ENCODE measurements at regions not wholly inside any gene's neighbourhood (a gene's known extent, or its start where the extent isn't known, plus 50 kb on each side); places are given as distances from the start of the nearest gene placed in this dataset.

- H3K36me3 ChIP-seq (ENCODE audit: control insufficient read depth, insufficient read depth, low read length): no peaks in the 10 kb centered on the region
- no peak overlapping the region for H2AFZ ChIP-seq (replicated peaks; ENCODE audit: low read length, poor library complexity)
- in situ Hi-C loops (cut with MboI; ENCODE audit: low sequenced_read_pairs) (no loop called here), dilution Hi-C loops (cut with HindIII; ENCODE audit: low sequenced_read_pairs, unreplicated experiment) (no loop called here), intact Hi-C loops (cut with micrococcal nuclease) (no loop called here)
- ChIA-PET CTCF (no interaction called here), POLR2A (ENCODE audit: unreplicated experiment) (no interaction called here)
- H3K56ac ChIP-seq (ENCODE audit: extremely low read depth, insufficient read depth, low read length): no peak overlapping the region
- H3K27me3 ChIP-seq (ENCODE audit: control insufficient read depth, insufficient read depth, low read length): no peaks in the 10 kb centered on the region
- H2AK9ac ChIP-seq (replicated peaks; ENCODE audit: low read depth, low read length, poor library complexity): no peak overlapping the region
- no peak overlapping the region for H2BK20ac ChIP-seq (ENCODE audit: low read depth, low read length)
- no peak overlapping the region for H3K4ac ChIP-seq (ENCODE audit: low read depth, low read length)
- no peaks in the 10 kb centered on the region for H3K9me1 ChIP-seq (ENCODE audit: insufficient read depth, low read length)
- DNase-seq: no peak
- H3K9ac ChIP-seq (ENCODE audit: low read depth, low read length): no peak overlapping the region
- TF ChIP-seq NFE2L2 (IDR thresholded peaks at IDR 0.05; ENCODE audit: low read depth, low read length) (no peak), ELK1 (IDR thresholded peaks at IDR 0.05; ENCODE audit: borderline replicate concordance, low read depth, low read length) (no peak), USF2 (IDR thresholded peaks at IDR 0.05; ENCODE audit: low read depth, low read length) (no peak), CEBPB (IDR thresholded peaks at IDR 0.05; ENCODE audit: low read depth, low read length) (no peak), POLR2A (IDR thresholded peaks at IDR 0.05; ENCODE audit: low read depth, low read length) (no peak), RCOR1 (IDR thresholded peaks at IDR 0.05; ENCODE audit: insufficient replicate concordance, low read length) (no peak), SMC3 (IDR thresholded peaks at IDR 0.05; ENCODE audit: low read depth, low read length) (no peak), FOS (IDR thresholded peaks at IDR 0.05; ENCODE audit: low read depth, low read length) (no peak), MXI1 (IDR thresholded peaks at IDR 0.05; ENCODE audit: borderline replicate concordance, low read depth, low read length) (no peak), MAFK (IDR thresholded peaks at IDR 0.05; ENCODE audit: low read depth, low read length) (no peak), MAZ (IDR thresholded peaks at IDR 0.05; ENCODE audit: borderline replicate concordance, low read depth, low read length) (no peak), BHLHE40 (IDR thresholded peaks at IDR 0.05; ENCODE audit: low read depth, low read length) (no peak), CTCF (conservative IDR thresholded peaks at IDR 0.05; ENCODE audit: low read depth, low read length) (no peak), RAD21 (IDR thresholded peaks at IDR 0.05; ENCODE audit: low read length) (no peak), RFX5 (IDR thresholded peaks at IDR 0.05; ENCODE audit: low read depth, low read length) (no peak), CHD1 (IDR thresholded peaks at IDR 0.05; ENCODE audit: low read depth, low read length) (no peak)
- no peak overlapping the region for H2BK15ac ChIP-seq (ENCODE audit: low read depth, low read length)
- BruUV-seq (replicated peaks): no TSS peak
- peaks cover 8% of the 10 kb centered on the region for H3K9me3 ChIP-seq (ENCODE audit: control insufficient read depth, insufficient read depth, low read length)
- H2BK5ac ChIP-seq (ENCODE audit: low read depth, low read length, poor library complexity, severe bottlenecking): no peak overlapping the region
- no peak for ATAC-seq (ENCODE audit: low read depth)
- H3K14ac ChIP-seq (replicated peaks; ENCODE audit: low read depth, low read length): no peak overlapping the region
- no peaks in the 10 kb centered on the region for H4K20me1 ChIP-seq (ENCODE audit: insufficient read depth, low read length)
- H2AK5ac ChIP-seq (ENCODE audit: low read depth, low read length): no peak overlapping the region
- H3K23ac ChIP-seq (ENCODE audit: low read depth, low read length): no peak overlapping the region
- no peak overlapping the region for H3K27ac ChIP-seq (ENCODE audit: insufficient read depth, low read length)
- H4K8ac ChIP-seq (ENCODE audit: low read depth in 2 of 2, low read length in 2 of 2): no peak overlapping the region
- no peaks in the 10 kb centered on the region for H3K4me1 ChIP-seq (ENCODE audit: control insufficient read depth, insufficient read depth, low read length)
- H3K18ac ChIP-seq (ENCODE audit: low read depth, low read length): no peak overlapping the region
- no peak overlapping the region for H3K4me3 ChIP-seq (ENCODE audit: insufficient read depth, low read depth, low read length)
- H3K79me1 ChIP-seq (ENCODE audit: low read depth in 1 of 2, low read length in 2 of 2): no peaks in the 10 kb centered on the region
- no peak overlapping the region for H2BK120ac ChIP-seq (ENCODE audit: low read depth, low read length)
- WGBS, 2 experiments (ENCODE audit: extremely low coverage in 2 of 2, insufficient read length in 1 of 2): 29% methylated on average over 1 of the region's 7 CpGs; no CpG with 5 or more reads in 1 of the 2 experiments
- no peak overlapping the region for H4K5ac ChIP-seq (ENCODE audit: low read depth, low read length)
- H4K91ac ChIP-seq (ENCODE audit: insufficient read depth, low read depth, low read length): no peak overlapping the region
- no peak overlapping the region for H3K4me2 ChIP-seq (ENCODE audit: low read depth, low read length)
These were observed 467.5 kb downstream of the NTRK2 start for GRCh38 chr9:85136987-85137386.
